ENCODE measurements at regions not wholly inside any gene's neighbourhood (a gene's known extent, or its start where the extent isn't known, plus 50 kb on each side); places are given as distances from the start of the nearest gene placed in this dataset.
"Not testable (repeated sequence)": the region's sequence is repeated elsewhere in the genome, so short reads cannot be mapped to it uniquely, and the experiment has no call there.

- peak; percentile 4 for DNase-seq
These were observed 296.6 kb downstream of the OMA1 start for GRCh38 chr1:58249737-58250586.

GRCh38 chr1:58249388-58249736 lies 297.2 kb downstream of the OMA1 start:
- no peak for DNase-seq

DNA sequence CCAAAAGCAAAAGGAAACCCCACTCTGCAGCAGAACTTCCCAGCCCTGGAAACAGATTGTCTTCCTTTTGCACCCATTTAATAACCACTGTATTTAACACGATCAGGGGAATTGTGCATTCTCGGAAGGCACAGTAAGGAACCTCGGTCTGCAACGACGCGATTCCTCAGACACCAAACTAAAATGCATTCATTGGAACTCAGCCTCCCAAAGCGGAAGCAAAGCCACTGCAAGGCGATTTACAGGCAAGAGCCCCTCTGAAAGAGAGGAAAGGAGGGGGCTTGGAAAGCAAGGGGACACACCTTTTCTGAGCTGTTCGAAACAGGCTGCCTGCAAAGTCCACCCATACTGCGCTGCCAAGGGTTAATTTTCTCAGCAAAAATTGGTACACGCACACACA lies 297.7 kb downstream of the OMA1 start:
- no peak for DNase-seq

- DNase-seq, result no peak
These were observed 298.5 kb downstream of the OMA1 start for GRCh38 chr1:58248072-58248471.

DNA sequence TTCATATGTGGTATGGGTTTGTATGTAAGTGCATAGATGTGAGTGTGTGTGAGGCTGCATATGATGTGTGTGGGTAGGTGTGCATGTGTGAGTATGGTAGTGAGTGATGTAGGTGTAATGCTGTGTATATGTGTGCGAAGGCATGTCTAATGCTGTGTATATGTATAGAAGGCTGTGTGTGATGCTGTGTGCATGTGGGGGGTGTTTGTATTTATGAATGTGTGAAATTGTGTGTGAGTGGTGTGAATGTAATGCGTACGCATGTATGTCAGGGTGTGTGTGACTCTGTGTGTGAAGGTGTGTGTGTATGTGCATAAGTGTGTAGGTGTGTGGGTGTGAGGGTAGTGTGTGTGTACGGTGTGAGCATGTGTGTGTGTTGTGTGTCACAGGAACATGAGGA lies 300.0 kb downstream of the OMA1 start:
- no peak for DNase-seq

GRCh38 chr1:58244872-58245271 lies 301.7 kb downstream of the OMA1 start:
- no peak for DNase-seq

DNA sequence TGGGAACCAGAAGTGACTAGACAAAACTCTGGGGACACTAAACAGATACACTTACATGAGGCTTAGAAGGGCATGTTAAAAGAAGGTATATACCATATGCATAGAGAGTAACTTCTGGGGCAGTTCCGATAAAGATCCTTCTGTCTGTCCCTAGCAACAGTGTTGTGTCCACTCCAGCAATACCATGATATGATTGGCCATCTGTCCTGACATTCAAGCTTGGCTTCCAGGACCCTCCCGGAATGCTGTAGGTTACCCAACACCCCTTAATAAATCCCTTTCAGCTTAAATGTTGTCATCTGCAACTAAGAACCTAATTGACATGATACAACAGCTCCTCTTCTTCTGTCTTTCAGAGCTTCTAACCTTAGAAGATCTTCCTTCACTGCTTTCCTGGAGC lies 307.7 kb downstream of the OMA1 start:
- no peak for DNase-seq

- DNase-seq, result no peak
These were observed 312.8 kb downstream of the OMA1 start for GRCh38 chr1:58233729-58234128.

- DNase-seq, result no peak
These were observed 315.3 kb downstream of the OMA1 start for GRCh38 chr1:58231204-58231603.

DNA sequence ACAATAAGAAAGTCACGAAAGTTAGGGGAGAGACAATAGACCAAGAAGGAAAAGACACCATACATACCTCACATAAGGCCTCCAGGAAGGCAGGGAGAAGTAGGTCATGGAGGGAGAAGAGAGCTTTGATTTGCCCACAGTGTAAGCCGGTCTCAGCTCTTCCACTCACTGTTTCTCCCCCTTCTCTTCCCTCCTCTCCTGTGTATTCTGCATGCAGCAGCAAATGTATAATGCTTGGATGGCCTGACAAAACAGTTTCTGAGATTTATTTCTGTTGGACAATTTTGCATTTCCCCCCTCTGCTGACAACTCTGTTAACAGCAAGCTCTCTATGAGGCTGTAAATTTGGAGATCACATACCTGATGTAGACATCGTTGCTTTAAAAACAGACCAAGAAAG lies 318.9 kb downstream of the OMA1 start:
- DNase-seq, result no peak

DNA sequence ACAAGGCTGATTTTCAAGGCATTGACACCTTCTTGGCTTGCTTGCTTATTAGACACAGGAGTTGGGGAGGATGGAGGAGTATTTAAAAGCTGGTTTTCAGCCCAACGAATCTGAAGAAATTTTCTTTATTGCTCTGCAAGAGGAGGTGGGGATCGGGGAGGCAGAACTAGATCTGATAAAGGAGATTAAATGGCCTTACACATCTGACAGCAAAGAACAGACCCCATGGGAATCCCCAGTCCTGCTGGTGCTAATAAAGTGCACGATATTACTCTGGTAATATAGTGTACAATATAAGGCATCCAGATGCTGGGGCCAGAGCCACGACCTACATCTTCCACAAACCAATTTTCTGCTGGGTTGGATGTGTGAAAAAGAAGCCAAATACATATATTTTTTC lies 323.0 kb downstream of the OMA1 start:
- no peak for DNase-seq

DNA sequence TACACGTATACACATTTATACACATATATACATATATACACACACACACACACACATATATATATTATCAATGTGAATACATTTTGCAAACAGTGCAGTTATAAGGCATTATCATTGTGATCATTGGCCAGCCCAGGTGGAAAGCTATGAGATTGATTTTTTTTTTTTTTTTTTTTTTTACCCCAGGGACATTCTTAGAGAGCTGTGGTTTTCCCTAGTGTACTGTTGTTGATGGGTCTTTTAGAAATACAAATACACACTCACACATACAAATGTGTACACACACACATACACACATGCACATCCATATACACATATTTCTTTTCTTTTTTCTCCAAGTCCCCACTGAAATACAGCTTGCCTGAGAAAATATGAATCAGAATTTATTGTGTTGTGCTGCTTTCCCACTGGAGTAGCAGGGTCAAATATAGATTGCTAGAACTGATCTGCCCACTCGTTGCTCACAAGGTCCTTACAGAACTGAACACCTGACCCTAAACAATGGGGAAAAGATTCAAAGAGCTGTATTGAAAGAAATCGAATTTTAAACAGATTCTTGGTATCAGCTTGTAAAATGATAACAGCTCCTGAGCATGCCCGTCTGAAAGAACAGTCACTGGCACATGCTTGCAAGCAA lies 325.6 kb downstream of the OMA1 start:
- no peak for DNase-seq

DNA sequence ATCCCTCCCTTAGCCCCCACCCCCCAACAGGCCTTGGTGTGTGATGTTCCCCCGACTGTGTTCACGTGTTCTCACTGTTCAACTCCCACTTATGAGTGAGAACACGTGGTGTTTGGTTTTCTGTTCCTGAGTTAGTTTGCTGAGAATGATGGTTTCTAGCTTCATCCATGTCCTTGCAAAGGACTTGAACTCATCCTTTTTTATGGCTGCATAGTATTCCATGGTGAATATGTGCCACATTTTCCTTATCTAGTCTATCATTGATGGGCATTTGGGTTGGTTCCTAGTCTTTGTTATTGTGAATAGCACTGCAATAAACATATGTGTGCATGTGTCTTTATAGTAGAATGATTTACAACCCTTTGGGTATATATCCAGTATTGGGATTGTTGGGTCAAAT lies 330.4 kb downstream of the OMA1 start:
- not testable (repeated sequence) for DNase-seq

GRCh38 chr1:58214674-58215073 lies 331.9 kb downstream of the OMA1 start:
- DNase-seq, result no peak

GRCh38 chr1:58211869-58212268 lies 334.7 kb downstream of the OMA1 start:
- no peak for DNase-seq

GRCh38 chr1:58209575-58209974 lies 337.0 kb downstream of the OMA1 start:
- no peak for DNase-seq

DNA sequence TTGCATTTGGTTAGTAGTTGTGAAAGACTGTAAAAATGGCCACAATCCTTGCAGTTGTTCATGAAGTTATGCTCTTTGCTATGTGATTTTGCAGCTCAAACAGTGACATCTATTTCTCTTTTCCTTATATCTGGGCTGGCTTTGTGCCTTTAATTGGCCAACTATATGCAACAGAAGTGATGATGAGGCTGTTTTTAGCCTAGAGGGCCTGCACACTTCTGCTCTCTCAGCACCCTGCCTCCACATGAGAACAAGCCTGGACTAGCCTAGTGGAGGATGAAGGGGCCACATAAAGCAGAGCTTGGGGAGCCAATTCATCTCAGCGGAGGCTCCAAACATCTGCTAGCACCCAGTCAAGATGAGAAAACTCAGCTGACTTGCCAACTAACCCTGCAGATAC lies 339.8 kb downstream of the OMA1 start:
- no peak for DNase-seq

GRCh38 chr1:58204284-58204683 lies 342.2 kb downstream of the OMA1 start:
- DNase-seq, result peak; percentile 1

- DNase-seq, result no peak
These were observed 344.9 kb downstream of the OMA1 start for GRCh38 chr1:58201492-58202106.

- DNase-seq, result no peak
These were observed 346.1 kb downstream of the OMA1 start for GRCh38 chr1:58200437-58200836.

GRCh38 chr1:58197811-58198210 lies 348.7 kb downstream of the OMA1 start:
- no peak for DNase-seq

DNA sequence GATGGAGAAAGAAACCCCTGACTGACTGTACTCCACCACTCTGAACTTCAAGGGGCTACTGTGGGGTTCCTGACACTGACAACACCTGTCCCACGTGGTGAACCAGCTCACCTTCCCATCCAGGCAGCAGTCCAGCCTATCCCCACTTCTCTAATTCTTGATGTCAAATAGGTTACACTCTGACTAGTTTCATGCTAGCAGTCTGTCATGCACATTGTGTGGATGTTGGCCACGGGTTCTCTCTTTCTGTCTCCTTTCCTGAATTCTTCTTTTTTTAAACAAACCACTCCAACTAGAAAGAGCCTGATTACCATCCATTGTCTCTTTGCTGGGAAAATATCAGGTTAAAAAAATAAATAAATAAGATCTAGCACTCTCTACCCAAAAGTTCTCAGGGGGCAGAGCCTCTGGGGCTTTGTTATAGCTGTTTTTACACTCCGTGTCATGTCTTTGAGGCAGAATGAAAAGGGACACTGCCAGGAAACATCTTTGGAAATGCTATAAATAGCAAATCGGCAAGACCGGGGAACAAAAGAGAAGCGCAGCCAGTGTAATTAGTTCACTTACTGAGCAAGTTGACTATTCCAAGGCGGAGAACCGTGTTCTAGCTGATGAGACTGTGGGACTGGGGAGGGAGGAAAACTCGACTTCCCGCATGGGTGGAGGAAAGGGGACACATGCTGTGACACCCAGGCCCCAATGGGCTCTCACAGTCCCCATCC lies 356.1 kb downstream of the OMA1 start:
- DNase-seq, result no peak

- no peak for DNase-seq
These were observed 357.1 kb downstream of the OMA1 start for GRCh38 chr1:58189453-58189852.

DNA sequence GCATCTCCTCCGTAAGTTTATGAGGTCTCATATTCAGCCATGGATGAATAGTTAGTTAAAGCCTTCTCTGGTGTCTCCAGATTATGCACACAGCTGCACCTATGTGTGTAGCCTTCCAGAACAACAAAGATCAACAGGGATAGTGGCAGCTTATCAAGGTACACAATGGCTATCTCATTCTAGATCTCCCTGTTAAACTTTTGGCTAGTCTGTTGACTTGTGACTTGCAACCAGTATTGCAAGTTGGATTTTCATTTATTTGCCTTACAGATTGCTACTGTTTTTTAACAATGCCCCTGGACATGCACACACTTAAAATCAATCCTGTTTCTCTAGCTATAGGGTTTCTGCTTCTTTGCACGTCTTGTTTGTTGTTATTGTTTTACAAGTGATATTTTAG lies 363.2 kb downstream of the OMA1 start:
- DNase-seq, result no peak

Data from hematopoietic multipotent progenitor cell treated with erythropoietin and hydrocortisone succinate and interleukin-3 and kit ligand, for 8 days (in vitro differentiated cells).